A673 (cell line): ENCODE measurements at regions not wholly inside any gene's neighbourhood (a gene's known extent, or its start where the extent isn't known, plus 50 kb on each side); places are given as distances from the start of the nearest gene placed in this dataset.

Experiments used
- BruUV-seq: library from RNA; stranded (reverse); fragments of 400-500 nt; replicated peaks from 2 replicates; lab custom pipeline; 2021; lab: Mats Ljungman, UMichigan
- CTCF ChIA-PET: fragments of 300-600 bp; sonication (Branson Sonifier 250); formaldehyde crosslinking; loops from one replicate; lab custom pipeline; 2022; ENCODE audit warnings: antibody characterized with exemption; lab: Charles Lee
- POLR2A ChIA-PET: fragments of 300-600 bp; sonication (Branson Sonifier 250); formaldehyde crosslinking; loops from one replicate; lab custom pipeline; 2022; ENCODE audit warnings: antibody characterized with exemption; ENCODE audit not compliant: low non-redundant PET; lab: Charles Lee
- DNase-seq: peaks from one replicate; pipeline ENCODE4 v3.0.0-alpha.2; 2015; ENCODE audit warnings: low spot score
- H3K27ac ChIP-seq: fragments of 200-600 bp; sonication (generic); 2 replicates; pipeline ENCODE4 v1.5.1; 2016; ENCODE audit warnings: mixed run types, low read depth, mild to moderate bottlenecking, mixed read lengths, antibody characterized with exemption, low read length; ENCODE audit not compliant: poor library complexity, severe bottlenecking
- H3K27me3 ChIP-seq: fragments of 200-600 bp; sonication (generic); replicated peaks from 2 replicates; pipeline ENCODE4 v1.6.1; 2017; ENCODE audit warnings: mixed run types, low read depth, mild to moderate bottlenecking, mixed read lengths, antibody characterized with exemption, low read length; ENCODE audit not compliant: insufficient read depth, poor library complexity
- H3K36me3 ChIP-seq: fragments of 200-600 bp; sonication (generic); 2 replicates; pipeline ENCODE4 v1.6.1; 2016; ENCODE audit warnings: mixed run types, mild to moderate bottlenecking, mixed read lengths, antibody characterized with exemption, low read length; ENCODE audit not compliant: insufficient read depth, poor library complexity, severe bottlenecking
- H3K4me1 ChIP-seq: fragments of 200-600 bp; sonication (generic); 2 replicates; pipeline ENCODE4 v1.6.1; 2017; ENCODE audit warnings: mixed run types, mild to moderate bottlenecking, mixed read lengths, antibody characterized with exemption, low read length; ENCODE audit not compliant: insufficient read depth, poor library complexity, severe bottlenecking
- H3K4me3 ChIP-seq: fragments of 200-600 bp; sonication (generic); 2 replicates; pipeline ENCODE4 v1.5.1; 2016; ENCODE audit warnings: low read depth, mixed run types, mild to moderate bottlenecking, mixed read lengths, low read length; ENCODE audit not compliant: poor library complexity, severe bottlenecking
- H3K9me3 ChIP-seq: fragments of 200-600 bp; sonication (generic); 2 replicates; pipeline ENCODE4 v1.6.1; 2016; ENCODE audit warnings: mixed run types, low read depth, mild to moderate bottlenecking, mixed read lengths, antibody characterized with exemption, low read length; ENCODE audit not compliant: poor library complexity, severe bottlenecking
- EZH2 ChIP-seq: fragments of 200-600 bp; sonication (generic); IDR thresholded peaks from 2 replicates; pipeline ENCODE4 v1.6.1; 2017; ENCODE audit warnings: borderline replicate concordance, low read depth, mild to moderate bottlenecking, mixed read lengths, antibody characterized with exemption, low read length; ENCODE audit not compliant: poor library complexity, severe bottlenecking
- intact Hi-C: fragments of 100-400 bp; cut with micrococcal nuclease; formaldehyde crosslinking; loops from one replicate; pipeline ENCODE4 v1.10.0; 2022; ENCODE audit not compliant: unreplicated experiment
- TF ChIP-seq, protein P1 (sequence below): fragments of 300-800, 200-600 bp; sonication (generic); conservative IDR thresholded peaks from 2 replicates; pipeline ENCODE4 v1.5.1; 2017; ENCODE audit warnings: low read depth, mild to moderate bottlenecking, antibody characterized with exemption, low read length, moderate library complexity, mixed read lengths

DNA sequence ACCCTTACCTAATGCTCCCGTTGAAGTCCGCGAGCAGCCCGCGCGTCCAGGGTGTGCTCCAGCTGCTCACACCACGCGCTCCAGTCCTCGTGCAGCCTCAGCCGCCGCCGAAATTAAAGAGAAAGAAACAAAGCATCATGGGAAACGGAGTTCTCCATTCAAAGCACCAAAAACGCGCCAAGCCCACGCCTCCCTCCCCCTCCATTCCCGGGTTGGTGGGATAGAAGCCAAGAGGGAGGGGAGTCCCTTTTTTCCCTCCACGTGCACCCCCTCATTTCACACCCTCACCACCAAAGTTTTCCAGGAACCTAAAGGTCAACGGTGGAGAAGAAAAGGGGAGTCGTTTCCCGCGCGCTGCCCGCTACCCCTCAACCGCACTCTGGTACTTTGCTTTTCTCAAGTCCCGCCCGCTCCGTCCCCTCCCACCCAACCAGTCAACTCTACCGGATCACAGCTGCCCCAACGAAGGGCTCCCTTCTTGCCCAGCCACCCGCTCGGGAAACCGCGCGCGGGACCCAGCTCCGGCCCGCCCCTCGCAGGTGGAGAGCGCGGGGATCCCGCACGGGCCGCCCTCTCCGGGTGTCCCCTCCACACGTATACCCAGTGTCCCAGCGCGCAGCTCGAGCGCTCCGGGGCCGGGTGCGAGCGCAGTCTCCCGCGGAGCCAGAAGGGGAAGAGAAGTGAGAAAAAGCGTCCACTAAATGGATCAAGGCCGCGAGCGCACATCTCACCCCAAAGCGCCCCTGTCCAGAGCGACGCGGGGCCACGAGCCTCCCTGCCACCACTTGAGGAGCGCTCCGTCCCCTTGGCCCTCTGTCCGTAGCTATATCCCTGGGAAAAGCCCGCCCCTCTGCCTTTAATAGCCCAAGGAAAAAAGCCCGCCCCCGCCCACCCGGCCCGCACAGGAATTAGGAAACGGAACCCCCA, 65.1 kb upstream of the CCDC160 start:
- Histone ChIP-seq H3K9me3 (no peaks in the 10 kb centered on the region), H3K27me3 (peaks cover 62% of the 10 kb centered on the region), H3K36me3 (no peaks in the 10 kb centered on the region), H3K27ac (no peak overlapping the region), H3K4me3 (peak overlapping the region; percentile 34), H3K4me1 (no peaks in the 10 kb centered on the region)
- BruUV-seq, result no TSS peak
- CTCF ChIA-PET, result no interaction called here
- intact Hi-C loops, result no loop called here
- POLR2A ChIA-PET, result no interaction called here
- peak; percentile 40 for DNase-seq
- TF ChIP-seq EZH2, result no peak

DNA sequence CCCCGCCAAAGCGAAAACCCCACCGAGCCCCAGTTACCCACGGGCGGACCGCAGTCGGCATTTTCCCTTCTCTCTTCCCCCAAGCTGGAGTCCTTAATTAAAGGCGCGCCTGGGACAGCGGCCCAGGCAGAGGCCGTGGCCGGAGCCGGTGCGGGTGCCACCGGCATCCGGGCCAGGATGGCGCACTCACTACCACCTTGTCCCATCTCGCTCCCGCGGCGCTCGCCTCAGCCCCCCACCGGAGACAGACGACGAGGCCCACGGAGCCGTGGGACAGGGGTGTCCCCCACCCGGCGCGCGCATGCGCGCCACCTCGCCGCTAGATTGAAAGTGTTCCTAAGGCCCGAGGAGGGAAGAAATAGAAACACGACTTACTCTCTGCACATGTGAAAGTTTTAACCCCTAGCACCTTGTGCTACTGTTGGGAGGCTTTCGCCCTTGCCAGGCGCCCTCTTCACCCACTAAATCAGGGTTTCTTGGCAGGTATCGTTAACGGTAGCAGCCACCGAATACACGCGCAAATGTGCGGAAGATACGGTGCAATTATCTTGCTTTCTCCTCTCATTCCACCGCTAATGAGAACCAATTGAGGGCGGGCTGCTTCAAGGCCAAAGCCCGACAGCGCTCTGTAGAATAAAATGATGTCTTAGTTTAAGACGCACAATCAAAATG, 64.3 kb upstream of the CCDC160 start:
- intact Hi-C loops, result no loop called here
- Histone ChIP-seq H3K9me3 (no peaks in the 10 kb centered on the region), H3K4me1 (no peaks in the 10 kb centered on the region), H3K36me3 (no peaks in the 10 kb centered on the region), H3K27ac (no peak overlapping the region), H3K27me3 (peaks cover 70% of the 10 kb centered on the region), H3K4me3 (peak overlapping the region; percentile 34)
- POLR2A ChIA-PET, result no interaction called here
- BruUV-seq, result no TSS peak
- DNase-seq, result peak; percentile 17
- CTCF ChIA-PET, result no interaction called here
- TF ChIP-seq, protein P1, sequence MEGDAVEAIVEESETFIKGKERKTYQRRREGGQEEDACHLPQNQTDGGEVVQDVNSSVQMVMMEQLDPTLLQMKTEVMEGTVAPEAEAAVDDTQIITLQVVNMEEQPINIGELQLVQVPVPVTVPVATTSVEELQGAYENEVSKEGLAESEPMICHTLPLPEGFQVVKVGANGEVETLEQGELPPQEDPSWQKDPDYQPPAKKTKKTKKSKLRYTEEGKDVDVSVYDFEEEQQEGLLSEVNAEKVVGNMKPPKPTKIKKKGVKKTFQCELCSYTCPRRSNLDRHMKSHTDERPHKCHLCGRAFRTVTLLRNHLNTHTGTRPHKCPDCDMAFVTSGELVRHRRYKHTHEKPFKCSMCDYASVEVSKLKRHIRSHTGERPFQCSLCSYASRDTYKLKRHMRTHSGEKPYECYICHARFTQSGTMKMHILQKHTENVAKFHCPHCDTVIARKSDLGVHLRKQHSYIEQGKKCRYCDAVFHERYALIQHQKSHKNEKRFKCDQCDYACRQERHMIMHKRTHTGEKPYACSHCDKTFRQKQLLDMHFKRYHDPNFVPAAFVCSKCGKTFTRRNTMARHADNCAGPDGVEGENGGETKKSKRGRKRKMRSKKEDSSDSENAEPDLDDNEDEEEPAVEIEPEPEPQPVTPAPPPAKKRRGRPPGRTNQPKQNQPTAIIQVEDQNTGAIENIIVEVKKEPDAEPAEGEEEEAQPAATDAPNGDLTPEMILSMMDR, result no peak
- TF ChIP-seq EZH2, result no peak

DNA sequence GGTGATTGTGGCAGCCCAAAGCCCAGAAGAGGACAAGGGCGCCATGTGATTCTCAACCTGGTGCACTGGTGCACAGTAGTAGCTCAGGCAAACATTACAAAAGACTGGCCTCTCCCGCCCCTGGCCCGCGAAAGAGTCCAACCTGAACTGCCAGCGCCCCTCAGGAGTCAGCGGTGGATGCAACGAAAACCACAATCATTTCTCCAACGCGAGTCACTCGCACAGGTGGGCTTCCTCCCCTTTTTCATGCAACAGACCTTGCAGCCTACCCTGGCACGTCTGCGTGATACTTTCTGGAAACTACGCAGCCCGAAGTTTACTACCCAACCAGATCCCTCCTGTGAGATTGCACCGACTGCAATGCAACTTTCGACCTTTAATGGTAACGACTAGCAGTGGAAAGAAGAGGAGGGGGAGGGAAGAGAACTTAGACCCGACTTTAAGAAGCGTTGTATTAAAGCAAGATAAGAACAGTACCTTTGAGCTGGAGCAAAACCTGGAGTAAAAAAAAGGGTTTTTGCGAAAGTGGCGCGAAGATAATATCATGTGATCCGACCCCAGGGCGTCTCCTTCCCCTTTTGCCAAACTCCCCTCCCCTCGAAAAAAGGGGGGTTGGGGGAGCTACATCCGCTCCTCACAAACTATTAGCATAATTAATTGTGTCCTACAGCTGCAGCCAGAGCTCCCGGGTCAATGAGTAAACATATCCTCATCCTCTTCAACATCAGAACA, 63.3 kb upstream of the CCDC160 start:
- BruUV-seq, result no TSS peak
- DNase-seq, result no peak
- Histone ChIP-seq H3K27me3 (peaks cover 80% of the 10 kb centered on the region), H3K27ac (no peak overlapping the region), H3K4me3 (no peak overlapping the region), H3K9me3 (no peaks in the 10 kb centered on the region), H3K4me1 (no peaks in the 10 kb centered on the region), H3K36me3 (no peaks in the 10 kb centered on the region)
- intact Hi-C loops, result no loop called here
- ChIA-PET CTCF (no interaction called here), POLR2A (no interaction called here)
- TF ChIP-seq, protein P1, result no peak
- TF ChIP-seq EZH2, result no peak
